HL-60 (cell line): ENCODE measurements at regions not wholly inside any gene's neighbourhood (a gene's known extent, or its start where the extent isn't known, plus 50 kb on each side); places are given as distances from the start of the nearest gene placed in this dataset.

ENCODE experiments used
- POLR2AphosphoS5 ChIP-seq: IDR thresholded peaks from 2 replicates; pipeline ENCODE4 v1.6.1; 2012; ENCODE audit warnings: low read depth
- SPI1 ChIP-seq: IDR thresholded peaks from 2 replicates; pipeline ENCODE4 v1.6.1; 2012; ENCODE audit warnings: low read depth, mild to moderate bottlenecking, borderline replicate concordance
- TF ChIP-seq, protein P1 (sequence below): IDR thresholded peaks from one replicate; pipeline ENCODE4 v1.5.1; 2011; ENCODE audit warnings: low read length, control low read depth, inconsistent platforms; ENCODE audit not compliant: insufficient read depth
- TF ChIP-seq, protein P2 (sequence below): IDR thresholded peaks from 2 replicates; pipeline ENCODE4 v1.6.1; 2012; ENCODE audit warnings: low read depth; ENCODE audit not compliant: insufficient replicate concordance

DNA sequence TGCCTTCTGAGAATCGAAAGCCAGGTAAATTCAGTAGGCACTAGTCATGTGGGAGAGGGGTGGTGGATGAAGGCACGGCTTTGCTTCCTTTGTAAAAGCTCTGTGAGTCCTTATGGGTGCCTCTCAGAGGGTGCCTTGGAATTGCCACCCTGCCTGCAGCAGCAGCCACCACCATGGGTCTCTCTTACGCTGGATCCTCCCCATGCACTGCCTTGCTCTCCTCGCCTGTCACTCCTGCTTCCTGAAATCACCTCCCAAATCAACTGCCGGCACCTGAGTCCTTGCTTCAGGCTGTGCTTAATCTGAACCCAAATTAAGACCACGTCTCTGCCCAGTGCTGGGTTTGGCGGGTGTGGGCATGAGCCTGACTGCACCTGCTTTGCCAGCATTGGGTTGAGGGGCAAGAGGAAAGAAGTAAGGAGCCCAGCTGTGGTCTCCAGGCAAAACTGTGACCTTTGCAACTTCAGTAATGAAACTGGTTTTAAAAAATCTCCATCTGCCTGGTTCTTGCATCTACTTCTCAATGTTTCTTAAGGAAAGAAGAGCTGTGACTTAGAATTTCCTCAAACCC is 55.9 kb upstream of the CLMN start:
- TF ChIP-seq, protein P1, sequence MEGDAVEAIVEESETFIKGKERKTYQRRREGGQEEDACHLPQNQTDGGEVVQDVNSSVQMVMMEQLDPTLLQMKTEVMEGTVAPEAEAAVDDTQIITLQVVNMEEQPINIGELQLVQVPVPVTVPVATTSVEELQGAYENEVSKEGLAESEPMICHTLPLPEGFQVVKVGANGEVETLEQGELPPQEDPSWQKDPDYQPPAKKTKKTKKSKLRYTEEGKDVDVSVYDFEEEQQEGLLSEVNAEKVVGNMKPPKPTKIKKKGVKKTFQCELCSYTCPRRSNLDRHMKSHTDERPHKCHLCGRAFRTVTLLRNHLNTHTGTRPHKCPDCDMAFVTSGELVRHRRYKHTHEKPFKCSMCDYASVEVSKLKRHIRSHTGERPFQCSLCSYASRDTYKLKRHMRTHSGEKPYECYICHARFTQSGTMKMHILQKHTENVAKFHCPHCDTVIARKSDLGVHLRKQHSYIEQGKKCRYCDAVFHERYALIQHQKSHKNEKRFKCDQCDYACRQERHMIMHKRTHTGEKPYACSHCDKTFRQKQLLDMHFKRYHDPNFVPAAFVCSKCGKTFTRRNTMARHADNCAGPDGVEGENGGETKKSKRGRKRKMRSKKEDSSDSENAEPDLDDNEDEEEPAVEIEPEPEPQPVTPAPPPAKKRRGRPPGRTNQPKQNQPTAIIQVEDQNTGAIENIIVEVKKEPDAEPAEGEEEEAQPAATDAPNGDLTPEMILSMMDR: no peak
- TF ChIP-seq, protein P2, sequence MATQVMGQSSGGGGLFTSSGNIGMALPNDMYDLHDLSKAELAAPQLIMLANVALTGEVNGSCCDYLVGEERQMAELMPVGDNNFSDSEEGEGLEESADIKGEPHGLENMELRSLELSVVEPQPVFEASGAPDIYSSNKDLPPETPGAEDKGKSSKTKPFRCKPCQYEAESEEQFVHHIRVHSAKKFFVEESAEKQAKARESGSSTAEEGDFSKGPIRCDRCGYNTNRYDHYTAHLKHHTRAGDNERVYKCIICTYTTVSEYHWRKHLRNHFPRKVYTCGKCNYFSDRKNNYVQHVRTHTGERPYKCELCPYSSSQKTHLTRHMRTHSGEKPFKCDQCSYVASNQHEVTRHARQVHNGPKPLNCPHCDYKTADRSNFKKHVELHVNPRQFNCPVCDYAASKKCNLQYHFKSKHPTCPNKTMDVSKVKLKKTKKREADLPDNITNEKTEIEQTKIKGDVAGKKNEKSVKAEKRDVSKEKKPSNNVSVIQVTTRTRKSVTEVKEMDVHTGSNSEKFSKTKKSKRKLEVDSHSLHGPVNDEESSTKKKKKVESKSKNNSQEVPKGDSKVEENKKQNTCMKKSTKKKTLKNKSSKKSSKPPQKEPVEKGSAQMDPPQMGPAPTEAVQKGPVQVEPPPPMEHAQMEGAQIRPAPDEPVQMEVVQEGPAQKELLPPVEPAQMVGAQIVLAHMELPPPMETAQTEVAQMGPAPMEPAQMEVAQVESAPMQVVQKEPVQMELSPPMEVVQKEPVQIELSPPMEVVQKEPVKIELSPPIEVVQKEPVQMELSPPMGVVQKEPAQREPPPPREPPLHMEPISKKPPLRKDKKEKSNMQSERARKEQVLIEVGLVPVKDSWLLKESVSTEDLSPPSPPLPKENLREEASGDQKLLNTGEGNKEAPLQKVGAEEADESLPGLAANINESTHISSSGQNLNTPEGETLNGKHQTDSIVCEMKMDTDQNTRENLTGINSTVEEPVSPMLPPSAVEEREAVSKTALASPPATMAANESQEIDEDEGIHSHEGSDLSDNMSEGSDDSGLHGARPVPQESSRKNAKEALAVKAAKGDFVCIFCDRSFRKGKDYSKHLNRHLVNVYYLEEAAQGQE: no peak
- no peak for TF ChIP-seq POLR2AphosphoS5
- no peak for TF ChIP-seq SPI1
